Neural cell (in vitro differentiated cells): ENCODE measurements at regions not wholly inside any gene's neighbourhood (a gene's known extent, or its start where the extent isn't known, plus 50 kb on each side); places are given as distances from the start of the nearest gene placed in this dataset.

Experiments
- H2AFZ ChIP-seq: fragments of 200-600, 300-800 bp; sonication (generic), shearing (Covaris generic); 2 replicates; pipeline ENCODE4 v1.6.0; 2014; ENCODE audit warnings: low read depth, mild to moderate bottlenecking, antibody characterized with exemption, low read length, moderate library complexity
- H3F3A ChIP-seq: fragments of 200-600 bp; shearing (Covaris generic); 2 replicates; pipeline ENCODE4 v1.6.1; 2016; ENCODE audit warnings: mild to moderate bottlenecking, moderate library complexity, mixed read lengths, antibody characterized with exemption, low read length; ENCODE audit not compliant: insufficient read depth, poor library complexity, severe bottlenecking
- H3K27ac ChIP-seq: fragments of 200-600, 300-800 bp; sonication (generic), shearing (Covaris generic); 2 replicates; pipeline ENCODE4 v1.5.1; 2014; ENCODE audit warnings: mild to moderate bottlenecking, low read length, moderate library complexity
- H3K27me3 ChIP-seq: fragments of 300-800, 200-600 bp; sonication (generic), shearing (Covaris generic); 2 replicates; pipeline ENCODE4 v1.6.0; 2014; ENCODE audit warnings: mild to moderate bottlenecking, low read depth, low read length, moderate library complexity; ENCODE audit not compliant: insufficient read depth
- H3K36me3 ChIP-seq: fragments of 300-800, 200-600 bp; sonication (generic), shearing (Covaris generic); 2 replicates; pipeline ENCODE4 v1.5.1; 2014; ENCODE audit warnings: mild to moderate bottlenecking, antibody characterized with exemption, low read length, moderate library complexity; ENCODE audit not compliant: insufficient read depth
- H3K4me2 ChIP-seq: fragments of 300-800, 200-600 bp; sonication (generic), shearing (Covaris generic); 2 replicates; pipeline ENCODE4 v1.6.0; 2014; ENCODE audit warnings: mild to moderate bottlenecking, low read length
- H3K4me3 ChIP-seq: fragments of 300-800, 200-600 bp; sonication (generic), shearing (Covaris generic); 2 replicates; pipeline ENCODE4 v1.5.1; 2014; ENCODE audit warnings: mild to moderate bottlenecking, low read length, moderate library complexity
- H3K79me2 ChIP-seq: fragments of 200-600 bp; shearing (Covaris generic); replicated peaks from 2 replicates; pipeline ENCODE4 v1.6.0; 2014; ENCODE audit warnings: mild to moderate bottlenecking, low read length, moderate library complexity; ENCODE audit not compliant: insufficient read depth
- H3K9ac ChIP-seq: fragments of 300-800, 200-600 bp; sonication (generic), shearing (Covaris generic); 2 replicates; pipeline ENCODE4 v1.6.1; 2016; ENCODE audit warnings: mild to moderate bottlenecking, low read length, mixed read lengths
- H3K9me2 ChIP-seq: fragments of 200-600 bp; shearing (Covaris generic); 2 replicates; pipeline ENCODE4 v1.6.1; 2016; ENCODE audit warnings: mild to moderate bottlenecking, low read length, mixed read lengths; ENCODE audit not compliant: insufficient read depth
- H3K9me3 ChIP-seq: fragments of 200-600, 300-800 bp; sonication (generic), shearing (Covaris generic); 2 replicates; pipeline ENCODE4 v1.6.1; 2016; ENCODE audit warnings: mild to moderate bottlenecking, mixed run types, low read length, moderate library complexity, mixed read lengths
- H4K20me1 ChIP-seq: fragments of 200-600 bp; shearing (Covaris generic); 2 replicates; pipeline ENCODE4 v1.6.1; 2016; ENCODE audit warnings: mild to moderate bottlenecking, mixed run types; ENCODE audit not compliant: insufficient read depth
- CTCF ChIP-seq: fragments of 450-650 bp; IDR thresholded peaks from 2 replicates; pipeline ENCODE4 v1.5.1; 2014; ENCODE audit warnings: antibody characterized with exemption, mild to moderate bottlenecking, moderate library complexity; ENCODE audit not compliant: poor library complexity, severe bottlenecking
- EP300 ChIP-seq: fragments of 450-650 bp; conservative IDR thresholded peaks from 2 replicates; pipeline ENCODE4 v1.6.1; 2014; ENCODE audit warnings: antibody characterized with exemption, mild to moderate bottlenecking, moderate library complexity; ENCODE audit not compliant: poor library complexity, severe bottlenecking
- MXI1 ChIP-seq: fragments of 450-650 bp; conservative IDR thresholded peaks from 2 replicates; pipeline ENCODE4 v1.6.1; 2014; ENCODE audit warnings: antibody characterized with exemption, mild to moderate bottlenecking; ENCODE audit not compliant: poor library complexity, severe bottlenecking
- POLR2AphosphoS5 ChIP-seq: IDR thresholded peaks from 2 replicates; pipeline ENCODE4 v1.6.1; 2012
- RAD21 ChIP-seq: fragments of 450-650 bp; conservative IDR thresholded peaks from 2 replicates; pipeline ENCODE4 v1.6.1; 2014; ENCODE audit warnings: antibody characterized with exemption, mild to moderate bottlenecking, moderate library complexity
- REST ChIP-seq: IDR thresholded peaks from 2 replicates; pipeline ENCODE4 v1.6.1; 2012; ENCODE audit warnings: borderline replicate concordance
- SMC3 ChIP-seq: fragments of 450-650 bp; conservative IDR thresholded peaks from 2 replicates; pipeline ENCODE4 v1.6.1; 2014; ENCODE audit warnings: antibody characterized with exemption, mild to moderate bottlenecking, moderate library complexity; ENCODE audit not compliant: poor library complexity
- TAF1 ChIP-seq: IDR thresholded peaks from 2 replicates; pipeline ENCODE4 v1.6.1; 2012; ENCODE audit warnings: low read depth

- no peak overlapping the region for H3K27ac ChIP-seq
- H3K36me3 ChIP-seq: no peaks in the 10 kb centered on the region
- H3K27me3 ChIP-seq: no peaks in the 10 kb centered on the region
- no peaks in the 10 kb centered on the region for H3K9me2 ChIP-seq
- no peak overlapping the region for H3K4me2 ChIP-seq
- no peak overlapping the region for H2AFZ ChIP-seq
- no peaks in the 10 kb centered on the region for H3K79me2 ChIP-seq
- H3K9ac ChIP-seq: no peak overlapping the region
- H3K9me3 ChIP-seq: no peaks in the 10 kb centered on the region
- H4K20me1 ChIP-seq: no peaks in the 10 kb centered on the region
- no peaks in the 10 kb centered on the region for H3F3A ChIP-seq
- TF ChIP-seq REST (no peak), EP300 (no peak), POLR2AphosphoS5 (no peak), SMC3 (no peak), RAD21 (no peak), CTCF (no peak), MXI1 (no peak)
- no peak overlapping the region for H3K4me3 ChIP-seq
Measured at GRCh38 chr1:194477908-194478307, 1291.5 kb upstream of the B3GALT2 start.

- Histone ChIP-seq H3K27ac (no peak overlapping the region), H3F3A (no peaks in the 10 kb centered on the region), H4K20me1 (no peaks in the 10 kb centered on the region), H3K9ac (no peak overlapping the region), H3K27me3 (no peaks in the 10 kb centered on the region), H3K36me3 (no peaks in the 10 kb centered on the region), H2AFZ (no peak overlapping the region), H3K9me3 (no peaks in the 10 kb centered on the region), H3K79me2 (no peaks in the 10 kb centered on the region), H3K9me2 (no peaks in the 10 kb centered on the region), H3K4me2 (no peak overlapping the region), H3K4me3 (no peak overlapping the region)
- no peak for TF ChIP-seq MXI1
- TF ChIP-seq CTCF: no peak
- no peak for TF ChIP-seq POLR2AphosphoS5
- no peak for TF ChIP-seq TAF1
Measured at GRCh38 chr1:194476872-194477271, 1290.5 kb upstream of the B3GALT2 start.
